GM20000 (cell line): ENCODE measurements at regions not wholly inside any gene's neighbourhood (a gene's known extent, or its start where the extent isn't known, plus 50 kb on each side); places are given as distances from the start of the nearest gene placed in this dataset.

ENCODE experiments used
- DNase-seq: peaks from one replicate; pipeline ENCODE4 v3.0.0; 2012; ENCODE audit warnings: low spot score
- TF ChIP-seq, protein P1 (sequence below): IDR thresholded peaks from 2 replicates; pipeline ENCODE4 v1.5.1; 2012; ENCODE audit warnings: mild to moderate bottlenecking, control low read depth; ENCODE audit errors: extremely low read depth, missing control alignments

DNA sequence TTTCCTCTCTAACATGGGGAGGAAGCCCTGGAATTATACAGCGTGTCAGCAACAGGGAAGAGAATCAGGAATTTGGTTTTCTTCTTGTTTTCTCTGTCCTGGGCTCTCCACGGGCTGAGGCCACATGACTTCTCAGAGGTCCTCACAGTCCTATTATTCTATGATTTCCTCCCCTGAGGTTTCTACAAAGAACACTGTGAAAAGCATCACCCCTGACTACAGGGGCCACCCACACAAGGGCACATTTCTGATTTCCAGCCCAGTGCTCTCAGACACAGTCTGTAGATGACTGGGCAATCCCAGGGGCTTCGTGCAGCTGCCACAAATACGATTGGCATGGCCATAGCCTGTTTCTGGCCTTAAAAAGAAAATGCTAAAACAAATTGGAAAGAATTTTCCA is 284.9 kb downstream of the CEMIP2 start:
- no peak for DNase-seq
- TF ChIP-seq, protein P1, sequence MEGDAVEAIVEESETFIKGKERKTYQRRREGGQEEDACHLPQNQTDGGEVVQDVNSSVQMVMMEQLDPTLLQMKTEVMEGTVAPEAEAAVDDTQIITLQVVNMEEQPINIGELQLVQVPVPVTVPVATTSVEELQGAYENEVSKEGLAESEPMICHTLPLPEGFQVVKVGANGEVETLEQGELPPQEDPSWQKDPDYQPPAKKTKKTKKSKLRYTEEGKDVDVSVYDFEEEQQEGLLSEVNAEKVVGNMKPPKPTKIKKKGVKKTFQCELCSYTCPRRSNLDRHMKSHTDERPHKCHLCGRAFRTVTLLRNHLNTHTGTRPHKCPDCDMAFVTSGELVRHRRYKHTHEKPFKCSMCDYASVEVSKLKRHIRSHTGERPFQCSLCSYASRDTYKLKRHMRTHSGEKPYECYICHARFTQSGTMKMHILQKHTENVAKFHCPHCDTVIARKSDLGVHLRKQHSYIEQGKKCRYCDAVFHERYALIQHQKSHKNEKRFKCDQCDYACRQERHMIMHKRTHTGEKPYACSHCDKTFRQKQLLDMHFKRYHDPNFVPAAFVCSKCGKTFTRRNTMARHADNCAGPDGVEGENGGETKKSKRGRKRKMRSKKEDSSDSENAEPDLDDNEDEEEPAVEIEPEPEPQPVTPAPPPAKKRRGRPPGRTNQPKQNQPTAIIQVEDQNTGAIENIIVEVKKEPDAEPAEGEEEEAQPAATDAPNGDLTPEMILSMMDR = no peak

DNA sequence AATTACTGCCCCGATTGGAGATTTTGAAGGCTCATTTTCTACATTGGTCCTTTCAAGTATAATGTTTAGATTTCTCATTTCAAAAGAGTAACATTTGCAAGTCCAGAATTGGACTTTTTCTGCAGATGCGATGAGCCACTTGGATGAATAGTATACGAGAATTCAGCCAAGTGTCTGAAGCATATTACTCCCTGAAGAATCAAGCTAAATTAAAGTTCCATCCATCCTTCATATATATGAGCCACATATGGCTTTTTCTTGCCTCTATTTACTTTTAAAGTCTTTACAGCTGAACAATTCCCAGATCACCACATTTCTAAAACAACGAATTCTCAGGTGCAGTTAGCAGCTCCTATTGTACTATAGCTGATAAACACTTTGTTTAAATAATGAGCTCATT is 288.7 kb downstream of the CEMIP2 start:
- TF ChIP-seq, protein P1 = no peak

DNA sequence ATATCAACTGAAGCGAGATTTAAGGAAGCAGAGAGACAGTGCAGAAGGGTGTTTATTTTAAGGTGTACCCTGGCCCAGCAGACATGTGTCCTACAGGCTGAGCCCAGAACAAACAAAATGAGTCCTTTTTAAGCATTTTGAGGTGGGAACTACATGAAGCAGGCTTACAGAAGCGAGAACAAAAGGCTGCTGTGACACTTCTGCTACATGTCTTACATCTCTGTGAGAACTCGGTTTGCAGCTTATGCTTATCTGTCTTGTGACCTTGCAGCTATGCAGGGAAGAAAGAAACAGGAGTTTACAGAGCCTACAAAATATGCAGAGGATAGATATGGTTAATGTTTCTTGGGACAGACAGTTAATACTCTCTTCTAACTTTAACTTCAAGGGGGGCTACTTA is 295.9 kb downstream of the CEMIP2 start:
- no peak for DNase-seq

More for the DNA sequence above, 288.7 kb downstream of the CEMIP2 start:
- no peak for DNase-seq

DNA sequence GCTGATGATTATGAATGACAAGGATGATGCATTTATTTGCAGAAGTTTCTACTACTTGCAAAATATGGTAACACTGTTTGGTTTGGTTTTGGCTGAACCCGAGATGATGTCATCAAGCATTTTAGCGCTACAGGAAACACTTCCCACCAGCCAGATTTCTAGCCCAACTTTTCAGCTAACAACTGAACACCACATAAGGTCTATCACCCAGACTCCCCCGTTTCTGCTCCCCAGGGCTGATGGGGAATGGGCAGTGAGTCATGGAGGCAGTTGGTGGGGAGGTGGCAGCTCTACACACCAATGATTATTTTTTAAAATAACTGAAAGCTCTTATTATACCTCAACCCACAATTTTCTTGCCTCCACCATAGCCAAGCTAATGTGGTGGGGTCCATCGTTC is 302.9 kb downstream of the CEMIP2 start:
- no peak for DNase-seq
- TF ChIP-seq, protein P1 = no peak

More for the DNA sequence above, 295.9 kb downstream of the CEMIP2 start:
- TF ChIP-seq, protein P1 = no peak

DNA sequence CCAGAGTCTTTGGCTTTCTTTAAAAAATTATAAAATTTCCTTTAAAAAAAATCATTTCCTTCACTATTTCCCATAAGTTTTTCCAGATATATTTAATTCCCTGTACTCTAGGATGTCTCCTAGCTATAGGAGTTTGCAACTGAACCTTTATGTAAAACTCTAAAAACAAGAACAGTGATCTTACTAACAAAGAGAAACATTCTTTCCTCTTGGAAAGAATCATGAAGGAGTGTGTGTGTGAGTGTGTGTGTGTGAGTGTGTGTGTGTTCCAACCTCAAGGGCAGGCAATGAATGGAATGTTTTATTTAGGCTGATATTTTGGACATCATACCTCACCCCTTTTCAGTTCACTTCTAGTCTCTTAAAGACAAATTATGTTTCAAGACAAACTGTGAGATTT is 309.2 kb downstream of the CEMIP2 start:
- TF ChIP-seq, protein P1 = no peak
- DNase-seq = no peak

DNA sequence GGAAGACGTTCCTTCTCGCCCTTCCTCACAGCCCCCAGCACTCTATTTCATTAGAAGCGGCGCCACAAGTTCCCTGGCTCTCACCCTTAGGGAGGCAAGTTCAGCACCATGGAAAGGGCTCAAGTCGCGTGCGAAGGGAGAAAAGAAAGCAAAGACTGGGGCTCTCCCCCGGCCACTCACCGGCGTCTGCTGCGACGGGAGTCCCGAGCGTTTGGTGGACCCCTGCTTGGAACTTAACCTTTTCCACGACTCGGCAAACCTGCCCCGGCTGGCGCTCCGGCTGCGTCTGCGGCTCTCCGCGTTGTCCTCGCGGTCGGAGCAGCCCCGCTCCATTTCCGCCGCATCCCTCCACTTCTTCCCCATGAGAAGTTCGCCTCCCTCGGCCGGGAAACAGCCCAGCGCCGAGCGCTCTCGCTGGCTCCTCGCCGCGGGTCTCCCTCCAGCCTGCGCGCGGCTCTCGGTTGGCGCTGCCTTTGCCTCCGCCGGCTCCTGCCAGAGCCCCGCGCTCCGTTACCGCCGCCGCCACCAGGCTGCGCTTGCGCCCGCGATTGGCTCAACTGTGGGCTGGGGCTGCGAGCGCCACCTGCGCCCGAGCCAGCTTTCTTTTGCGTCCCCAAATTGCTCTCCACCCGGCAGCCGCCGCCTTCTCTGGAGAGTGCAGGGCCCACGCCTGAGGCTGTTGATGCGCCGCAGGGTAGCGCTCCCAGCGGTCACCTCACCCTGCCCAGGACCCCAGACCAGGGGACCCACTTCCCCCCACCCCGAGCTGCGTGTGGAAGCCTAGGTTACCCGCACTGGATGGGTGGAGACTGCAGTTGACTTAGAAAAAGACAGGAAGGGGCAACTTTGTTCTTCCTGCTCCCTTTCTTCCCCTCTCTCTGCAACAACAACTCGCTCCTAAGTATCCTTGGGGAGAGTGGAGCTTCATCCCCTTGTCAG is 321.6 kb downstream of the CEMIP2 start:
- peak; percentile 73 for DNase-seq
- TF ChIP-seq, protein P1 = no peak

DNA sequence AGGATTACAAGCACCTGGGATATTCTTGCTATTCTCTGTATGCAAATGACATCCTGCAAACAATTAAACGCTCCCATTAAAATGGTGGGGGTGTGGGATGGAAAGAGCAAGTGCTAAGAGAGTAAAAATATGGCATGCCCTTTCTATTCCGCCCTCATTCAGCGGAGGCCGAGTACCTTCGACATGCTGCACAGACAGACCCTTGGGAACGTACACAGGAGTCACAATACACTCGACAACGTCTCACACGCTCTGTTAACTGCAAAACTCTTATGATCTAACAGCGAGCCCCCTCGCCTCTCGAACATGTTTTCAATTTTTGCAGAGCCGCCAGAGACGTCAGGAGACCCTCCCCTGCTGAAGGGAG is 322.2 kb downstream of the CEMIP2 start:
- DNase-seq = no peak
- TF ChIP-seq, protein P1 = no peak
